ENCODE measurements at regions not wholly inside any gene's neighbourhood (a gene's known extent, or its start where the extent isn't known, plus 50 kb on each side); places are given as distances from the start of the nearest gene placed in this dataset.

DNA sequence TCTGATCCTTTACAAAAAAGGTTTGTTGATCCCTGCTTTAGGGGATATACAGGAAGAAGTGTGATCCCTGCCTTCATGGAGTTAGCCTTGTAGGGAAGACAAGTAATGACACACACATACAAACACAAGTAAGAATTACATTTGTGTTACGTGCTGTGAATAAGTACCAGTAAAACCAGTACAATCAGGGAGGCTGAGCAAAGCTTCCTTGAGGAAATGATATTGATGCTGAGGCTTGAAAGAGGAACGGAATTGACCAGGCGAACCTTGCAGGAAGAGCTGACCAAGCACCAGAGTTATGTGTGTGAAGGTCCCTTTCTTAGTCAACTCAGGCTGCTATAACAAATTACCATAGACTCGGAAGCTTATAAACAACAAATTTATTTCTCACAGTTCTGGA lies 83.6 kb upstream of the CACUL1 start:
- POLR2A ChIA-PET = no interaction called here
- CTCF ChIA-PET = interaction anchor here (0.5 kb wide), 1 partner anchor 334 kb away, joined by 3 read pairs; no protein-coding TSS in a partner anchor

DNA sequence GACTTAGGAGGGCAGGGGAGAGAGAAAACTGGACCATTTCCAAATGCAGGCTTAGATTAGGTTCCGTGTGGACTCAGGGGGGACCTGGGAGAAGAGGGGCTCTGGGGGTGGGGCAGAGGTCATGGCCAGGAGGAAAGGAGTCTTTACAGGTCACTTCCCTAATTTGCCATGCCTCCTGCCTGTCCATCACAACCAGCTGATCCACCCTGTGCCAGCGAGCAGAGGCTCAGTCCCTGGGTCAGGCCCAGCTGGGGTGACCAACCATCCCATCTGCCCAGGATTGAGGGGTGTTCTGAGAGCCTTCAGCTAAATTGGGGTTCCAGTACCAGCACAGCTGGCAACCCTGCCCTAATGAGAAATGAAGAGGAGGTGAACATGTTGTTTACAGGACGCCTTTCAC lies 84.6 kb upstream of the CACUL1 start:
- TF ChIP-seq, protein P1, sequence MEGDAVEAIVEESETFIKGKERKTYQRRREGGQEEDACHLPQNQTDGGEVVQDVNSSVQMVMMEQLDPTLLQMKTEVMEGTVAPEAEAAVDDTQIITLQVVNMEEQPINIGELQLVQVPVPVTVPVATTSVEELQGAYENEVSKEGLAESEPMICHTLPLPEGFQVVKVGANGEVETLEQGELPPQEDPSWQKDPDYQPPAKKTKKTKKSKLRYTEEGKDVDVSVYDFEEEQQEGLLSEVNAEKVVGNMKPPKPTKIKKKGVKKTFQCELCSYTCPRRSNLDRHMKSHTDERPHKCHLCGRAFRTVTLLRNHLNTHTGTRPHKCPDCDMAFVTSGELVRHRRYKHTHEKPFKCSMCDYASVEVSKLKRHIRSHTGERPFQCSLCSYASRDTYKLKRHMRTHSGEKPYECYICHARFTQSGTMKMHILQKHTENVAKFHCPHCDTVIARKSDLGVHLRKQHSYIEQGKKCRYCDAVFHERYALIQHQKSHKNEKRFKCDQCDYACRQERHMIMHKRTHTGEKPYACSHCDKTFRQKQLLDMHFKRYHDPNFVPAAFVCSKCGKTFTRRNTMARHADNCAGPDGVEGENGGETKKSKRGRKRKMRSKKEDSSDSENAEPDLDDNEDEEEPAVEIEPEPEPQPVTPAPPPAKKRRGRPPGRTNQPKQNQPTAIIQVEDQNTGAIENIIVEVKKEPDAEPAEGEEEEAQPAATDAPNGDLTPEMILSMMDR (IDR thresholded peaks at IDR 0.05; ENCODE audit: low read depth, low read length) = no peak
- Histone ChIP-seq H3K27me3 (ENCODE audit: control insufficient read depth, insufficient read depth, low read length) (no peaks in the 10 kb centered on the region), H3K4me3 (ENCODE audit: low read depth, low read length) (no peak overlapping the region), H3K9me3 (ENCODE audit: control insufficient read depth, insufficient read depth, low read length) (no peaks in the 10 kb centered on the region; the same call in 1 of the 2 replicates), H3K27ac (ENCODE audit: low read depth, low read length) (no peak overlapping the region)
- ChIA-PET CTCF (no interaction called here), POLR2A (no interaction called here)
- no peak for DNase-seq (ENCODE audit: low read depth, low spot score)

More for the DNA sequence above, 83.6 kb upstream of the CACUL1 start:
- no peak overlapping the region for H3K27ac ChIP-seq (ENCODE audit: low read depth, low read length)
- no peak for DNase-seq (ENCODE audit: low read depth, low spot score)
- no peaks in the 10 kb centered on the region; the same call in 1 of the 2 replicates for H3K9me3 ChIP-seq (ENCODE audit: control insufficient read depth, insufficient read depth, low read length)
- TF ChIP-seq, protein P1 (IDR thresholded peaks at IDR 0.05; ENCODE audit: low read depth, low read length) = no peak
- no peaks in the 10 kb centered on the region for H3K27me3 ChIP-seq (ENCODE audit: control insufficient read depth, insufficient read depth, low read length)
- no peak overlapping the region for H3K4me3 ChIP-seq (ENCODE audit: low read depth, low read length)

DNA sequence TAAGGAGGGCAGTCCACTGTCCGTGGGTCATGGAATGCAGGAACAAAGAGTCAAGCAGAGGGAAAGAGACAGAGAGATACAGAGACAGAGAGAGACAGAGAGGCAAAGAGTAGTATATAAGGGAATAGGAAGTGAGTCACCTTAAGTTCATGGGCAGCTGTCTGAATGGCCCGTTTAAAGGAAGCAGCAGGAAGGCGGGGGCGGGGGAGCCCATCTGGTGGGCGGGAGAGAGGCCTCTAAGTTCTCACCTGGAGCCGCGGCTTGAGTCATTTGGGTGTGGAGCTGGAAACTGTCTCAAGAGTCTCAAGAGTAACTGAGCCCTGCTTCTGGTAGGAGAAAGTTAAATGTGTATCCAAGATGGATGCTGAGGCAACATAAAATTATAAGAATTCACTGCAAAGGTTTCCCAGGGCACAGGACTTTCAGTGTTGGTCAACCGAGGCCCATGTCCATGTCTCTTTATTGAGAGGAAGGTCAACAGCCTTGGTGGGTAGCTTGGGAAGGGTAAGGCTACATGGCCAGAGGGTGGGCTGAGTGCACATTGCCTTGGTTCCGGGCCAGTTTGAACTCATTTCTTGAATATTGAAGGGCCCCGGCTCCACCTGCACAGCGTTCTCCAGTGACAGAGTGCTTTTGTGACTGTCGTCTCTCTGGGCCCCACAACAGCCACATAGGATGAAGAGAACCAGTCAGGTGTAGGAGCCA lies 85.5 kb upstream of the CACUL1 start:
- no peak for DNase-seq (ENCODE audit: low read depth, low spot score)
- H3K9me3 ChIP-seq (ENCODE audit: control insufficient read depth, insufficient read depth, low read length) = no peaks in the 10 kb centered on the region; the same call in 1 of the 2 replicates
- TF ChIP-seq, protein P1 (IDR thresholded peaks at IDR 0.05; ENCODE audit: low read depth, low read length) = no peak
- ChIA-PET POLR2A (no interaction called here), CTCF (no interaction called here)
- H3K27ac ChIP-seq (ENCODE audit: low read depth, low read length) = no peak overlapping the region
- no peaks in the 10 kb centered on the region for H3K27me3 ChIP-seq (ENCODE audit: control insufficient read depth, insufficient read depth, low read length)
- H3K4me3 ChIP-seq (ENCODE audit: low read depth, low read length) = no peak overlapping the region

DNA sequence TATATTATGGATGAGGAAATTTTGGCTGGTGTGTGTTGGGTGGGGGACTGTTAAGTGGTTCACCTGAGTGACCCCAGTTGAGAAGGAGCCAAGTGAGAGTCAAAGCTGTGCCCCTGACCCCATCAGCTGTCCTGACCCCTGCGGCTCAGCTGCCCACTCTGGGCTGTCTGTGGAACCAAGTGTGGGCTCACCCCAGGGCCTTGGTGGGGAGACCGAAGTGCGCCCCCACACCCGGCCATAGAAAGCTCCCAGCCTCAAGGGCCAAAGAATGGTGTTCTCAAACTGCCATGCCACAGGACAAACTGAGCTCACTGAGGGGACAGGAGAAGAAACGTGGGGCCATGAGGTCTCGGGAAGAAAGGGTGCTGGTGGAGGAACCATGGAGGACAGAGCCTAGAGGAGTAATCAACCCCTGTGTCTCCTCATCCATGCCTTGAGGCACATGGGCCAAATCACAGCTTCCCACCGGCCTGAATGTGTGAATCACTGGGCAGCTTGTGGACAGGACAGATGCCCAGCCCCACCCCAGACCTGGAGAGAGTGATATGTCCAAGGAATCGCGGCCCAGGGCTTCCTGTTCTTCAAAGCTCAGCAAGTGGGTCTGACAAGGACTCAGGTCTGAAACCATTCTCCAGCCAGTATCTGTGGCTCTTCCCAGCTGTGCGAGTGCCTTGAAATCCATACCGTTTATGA lies 86.2 kb upstream of the CACUL1 start:
- POLR2A ChIA-PET = no interaction called here
- CTCF ChIA-PET = no interaction called here
- TF ChIP-seq, protein P1 (IDR thresholded peaks at IDR 0.05; ENCODE audit: low read depth, low read length) = no peak
- Histone ChIP-seq H3K9me3 (ENCODE audit: control insufficient read depth, insufficient read depth, low read length) (no peaks in the 10 kb centered on the region; the same call in 1 of the 2 replicates), H3K27me3 (ENCODE audit: control insufficient read depth, insufficient read depth, low read length) (no peaks in the 10 kb centered on the region), H3K4me3 (ENCODE audit: low read depth, low read length) (no peak overlapping the region), H3K27ac (ENCODE audit: low read depth, low read length) (no peak overlapping the region)
- DNase-seq (ENCODE audit: low read depth, low spot score) = no peak

All from AG04450 (cell line).